ENCODE measurements at regions not wholly inside any gene's neighbourhood (a gene's known extent, or its start where the extent isn't known, plus 50 kb on each side); places are given as distances from the start of the nearest gene placed in this dataset.

- no peak for DNase-seq (ENCODE audit: low read depth)
Measured at GRCh38 chr3:40593351-40593750, 68.6 kb downstream of the ZNF621 start.

- DNase-seq (ENCODE audit: low read depth) = no peak
Measured at GRCh38 chr3:40597441-40597840, 72.7 kb downstream of the ZNF621 start.

GRCh38 chr3:40598338-40598737, 73.6 kb downstream of the ZNF621 start:
- no peak for DNase-seq (ENCODE audit: low read depth)

DNA sequence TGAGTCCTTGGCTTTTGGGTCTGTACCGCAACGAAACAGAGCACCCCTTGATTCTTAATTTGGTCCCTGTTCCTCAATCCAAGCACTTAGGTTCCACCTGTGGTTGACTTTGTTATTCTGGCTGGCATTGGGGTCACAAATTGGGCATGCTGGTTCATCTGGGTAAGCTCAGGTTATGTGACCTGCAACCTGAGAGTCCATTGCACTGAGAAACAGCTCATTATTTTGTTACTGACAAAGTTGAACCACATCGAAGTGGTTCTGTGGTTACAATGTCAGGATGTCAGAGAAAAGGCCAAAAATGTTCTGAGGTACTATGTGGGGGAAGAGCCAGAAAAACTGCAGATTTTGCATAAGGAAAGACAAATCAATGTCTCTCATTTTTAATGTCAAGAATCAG, 74.2 kb downstream of the ZNF621 start:
- no peak for DNase-seq (ENCODE audit: low read depth)

DNA sequence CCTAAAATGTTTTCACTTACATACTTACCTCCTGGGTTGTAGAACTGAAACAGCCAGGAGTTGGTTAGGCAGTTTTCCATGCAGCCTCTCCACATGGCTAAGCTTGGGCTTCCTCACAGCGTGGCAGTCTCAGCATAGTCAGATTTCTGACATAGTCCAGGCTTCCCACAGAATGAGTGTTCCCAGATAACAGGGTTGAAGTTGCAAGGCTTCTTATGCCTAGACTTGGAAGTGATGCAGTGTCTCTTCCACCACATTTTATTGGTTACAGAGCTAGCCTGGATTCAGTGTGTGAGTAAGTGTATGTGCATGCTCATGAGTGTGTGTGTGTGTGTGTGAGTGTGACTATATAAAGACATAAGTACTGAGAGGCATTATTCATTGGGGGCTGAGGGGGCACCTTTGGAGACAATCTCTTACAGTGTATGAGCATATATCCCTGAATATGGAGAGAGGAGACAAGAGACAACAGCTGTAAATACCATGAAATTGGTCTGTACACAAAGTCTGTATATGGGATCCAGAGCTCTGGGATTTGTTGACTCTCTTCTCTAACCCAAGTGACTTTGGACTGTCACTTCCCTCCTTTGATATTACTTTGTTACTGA, 78.1 kb downstream of the ZNF621 start:
- DNase-seq (ENCODE audit: low read depth) = no peak

DNA sequence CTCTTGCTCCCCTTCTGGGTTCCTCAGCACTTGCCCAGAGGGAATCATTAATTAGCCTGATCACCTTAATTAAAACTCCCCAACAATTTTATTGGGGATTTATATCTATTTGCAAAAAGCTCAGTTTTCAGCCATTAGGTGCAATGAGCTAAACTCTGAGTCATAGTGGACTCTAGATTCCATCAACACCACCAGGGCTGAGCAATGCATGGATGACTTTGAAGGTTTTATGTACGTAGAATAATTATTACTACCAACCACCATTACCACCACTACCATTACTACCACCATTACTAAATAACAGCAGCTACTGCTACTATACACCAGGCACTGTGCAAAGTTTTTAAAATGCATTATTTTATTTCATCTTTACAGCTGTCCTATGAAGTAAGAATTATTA, 81.2 kb downstream of the ZNF621 start:
- DNase-seq (ENCODE audit: low read depth) = no peak

DNA sequence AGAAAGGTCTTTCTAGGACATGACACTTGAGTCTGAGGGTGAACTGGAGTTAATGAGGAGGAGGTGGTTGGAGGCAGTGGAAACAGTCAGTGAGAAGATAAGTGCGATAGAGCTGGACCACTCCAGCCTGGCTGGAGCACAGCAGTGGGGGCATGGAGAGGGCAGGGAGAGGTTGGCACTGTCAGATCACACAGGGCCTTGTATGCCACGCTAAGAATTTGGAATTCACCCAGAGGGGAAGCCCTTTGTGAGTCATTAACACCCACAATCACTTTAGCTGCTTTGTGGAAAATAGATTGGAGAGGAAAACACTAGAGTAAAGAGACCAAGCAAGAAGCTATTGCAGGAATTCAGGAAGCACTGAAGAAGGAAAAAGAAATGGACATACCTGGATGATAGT, 83.3 kb downstream of the ZNF621 start:
- no peak for DNase-seq (ENCODE audit: low read depth)

DNA sequence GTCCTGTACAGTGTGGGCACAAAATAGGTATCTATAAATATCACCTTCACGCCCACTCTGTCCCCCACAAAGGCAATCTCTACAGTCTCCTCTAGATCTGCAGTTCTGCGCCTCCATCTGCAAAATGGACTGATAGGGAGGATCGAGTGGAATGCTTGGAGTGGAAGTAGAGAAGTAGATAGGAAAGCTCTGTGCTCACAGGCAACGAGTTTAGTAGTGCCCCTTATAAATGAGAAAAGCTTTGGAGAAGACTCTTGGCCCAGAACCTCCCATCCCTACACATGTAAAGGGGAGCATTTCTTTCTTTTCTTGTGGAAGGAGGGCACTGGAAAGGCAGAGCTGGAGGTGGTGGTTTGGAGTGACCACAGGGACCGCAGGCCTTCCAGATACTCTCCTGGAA, 88.5 kb downstream of the ZNF621 start:
- no peak for DNase-seq (ENCODE audit: low read depth)

- no peak for DNase-seq (ENCODE audit: low read depth)
Measured at GRCh38 chr3:40615110-40615915, 90.6 kb downstream of the ZNF621 start.

DNA sequence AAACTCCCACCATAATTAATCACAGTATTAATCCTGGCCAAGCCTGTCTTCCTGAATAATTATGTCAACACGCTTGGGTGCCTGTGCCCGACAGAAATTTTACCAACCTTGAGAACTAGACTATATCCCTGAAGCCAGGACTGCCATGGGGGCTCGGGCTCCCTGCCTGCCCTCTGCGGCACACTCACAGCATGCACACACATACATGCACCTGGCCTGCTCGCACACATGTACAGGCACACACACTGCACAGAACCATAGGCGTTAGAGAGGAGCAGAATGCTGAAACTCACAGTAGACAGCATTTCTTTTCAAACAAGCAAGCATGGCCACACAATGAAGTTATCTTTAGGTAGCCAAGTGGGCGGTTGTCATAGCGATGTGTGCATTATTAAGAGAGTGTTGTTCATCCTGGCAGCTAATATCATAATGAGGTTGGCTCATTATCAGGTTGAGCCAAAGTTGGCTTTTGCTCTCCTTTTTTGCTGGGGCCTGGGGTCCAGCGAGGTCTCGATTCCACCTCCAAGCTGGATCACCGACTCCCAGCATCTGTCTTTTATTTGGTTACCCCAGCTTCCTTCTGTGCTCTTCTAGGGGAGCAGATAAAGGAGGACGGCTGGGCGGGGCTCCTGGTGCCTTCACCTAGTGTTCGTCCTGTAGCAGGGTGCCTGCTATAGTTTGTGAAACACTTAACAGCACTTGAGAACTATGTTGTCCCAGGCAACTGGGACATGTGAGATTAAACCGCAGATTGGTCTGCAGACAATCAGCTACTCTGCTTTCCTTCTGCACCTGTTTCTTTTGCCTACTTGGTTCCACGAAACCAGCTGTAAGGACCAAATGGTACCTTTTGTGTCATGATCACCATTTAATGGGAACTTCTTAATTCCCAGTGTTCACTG, 91.4 kb downstream of the ZNF621 start:
- DNase-seq (ENCODE audit: low read depth) = no peak

- DNase-seq (ENCODE audit: low read depth) = no peak
Measured at GRCh38 chr3:40617084-40617483, 92.3 kb downstream of the ZNF621 start.

GRCh38 chr3:40618158-40618557, 93.4 kb downstream of the ZNF621 start:
- DNase-seq (ENCODE audit: low read depth) = no peak

GRCh38 chr3:40620151-40620550, 95.4 kb downstream of the ZNF621 start:
- DNase-seq (ENCODE audit: low read depth) = no peak

DNA sequence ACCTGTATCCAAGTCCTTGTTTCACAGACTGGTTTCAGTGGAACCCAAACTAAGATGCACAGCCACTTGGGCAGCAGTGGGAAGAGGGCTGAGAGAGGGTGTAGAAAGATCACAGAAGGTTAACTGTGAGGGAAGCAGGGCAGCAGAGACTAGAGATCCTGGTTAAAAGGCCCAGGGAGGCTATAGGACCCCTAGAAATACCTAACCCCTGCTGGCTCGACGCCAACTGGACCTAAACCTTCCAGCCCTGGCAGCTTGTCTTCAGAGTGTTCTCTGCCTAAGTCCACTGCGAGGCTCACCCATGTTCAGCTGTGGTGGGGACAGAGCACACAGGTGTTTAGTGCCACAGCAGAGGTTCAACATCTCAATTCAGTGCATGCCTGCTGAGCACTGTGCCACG, 96.5 kb downstream of the ZNF621 start:
- DNase-seq (ENCODE audit: low read depth) = no peak

DNA sequence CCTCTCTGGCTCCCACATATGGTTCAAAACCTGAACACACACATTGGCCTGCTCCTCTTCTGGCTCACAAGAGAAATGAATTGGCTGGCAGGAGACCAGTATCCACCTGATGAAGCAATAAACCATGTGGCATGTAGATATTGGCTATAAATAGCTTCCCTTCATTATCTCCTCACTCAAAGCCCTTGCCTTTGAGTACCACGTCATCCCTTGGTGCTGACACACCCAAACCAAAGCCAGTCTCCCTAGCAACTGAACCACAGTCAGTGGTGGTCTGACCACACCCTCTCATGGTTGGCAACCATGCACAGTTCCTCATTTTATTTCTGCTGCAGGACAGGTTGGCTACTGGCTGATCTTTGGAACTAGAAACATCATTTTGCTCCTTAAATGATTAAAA, 98.8 kb downstream of the ZNF621 start:
- no peak for DNase-seq (ENCODE audit: low read depth)

DNA sequence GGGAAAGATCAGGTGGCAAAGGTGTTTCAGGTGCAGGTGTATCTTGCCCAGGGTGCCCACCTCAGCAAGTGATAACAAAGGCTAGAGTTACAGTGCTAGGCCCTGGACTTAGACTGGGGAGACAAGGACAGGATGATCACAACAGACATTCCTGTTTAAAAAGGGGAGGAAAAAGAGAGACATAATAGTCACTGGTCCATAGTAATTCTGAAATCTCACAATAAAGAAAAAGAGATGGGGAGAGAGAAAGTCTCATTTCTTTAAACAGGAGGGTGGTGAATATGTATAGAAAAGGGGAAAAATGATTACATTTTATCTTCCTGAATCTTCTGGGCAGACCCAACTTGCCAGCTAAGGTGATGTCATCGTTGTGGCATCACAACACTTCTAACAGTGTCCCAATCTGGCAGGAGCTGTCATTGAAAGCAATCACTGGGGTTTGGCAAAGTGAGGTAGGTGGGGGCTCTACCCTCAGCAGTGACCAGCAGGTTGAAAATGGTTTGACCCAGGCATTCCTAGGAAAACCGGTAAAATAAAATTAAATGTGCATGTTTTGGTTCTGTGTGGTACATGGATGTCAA, 99.5 kb downstream of the ZNF621 start:
- DNase-seq (ENCODE audit: low read depth) = no peak

DNA sequence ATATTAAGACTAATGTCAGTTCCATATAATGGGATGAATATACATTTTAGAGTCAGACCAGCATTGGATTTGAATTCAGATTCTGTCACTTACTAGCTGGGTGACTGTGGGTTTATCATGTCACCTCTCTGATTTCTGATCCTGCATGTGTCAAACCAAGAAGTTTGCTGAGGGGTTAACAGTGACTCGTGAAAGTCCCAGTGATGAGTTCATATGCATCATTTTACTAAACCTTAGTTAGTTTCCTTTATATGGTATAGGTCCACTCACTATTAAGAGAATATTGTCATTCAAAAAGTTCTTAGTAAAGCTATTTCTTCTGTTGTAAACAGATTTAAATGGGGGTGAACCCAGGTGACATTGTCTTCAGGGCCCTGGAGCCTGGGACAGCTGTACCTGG, 102.3 kb downstream of the ZNF621 start:
- no peak for DNase-seq (ENCODE audit: low read depth)

GRCh38 chr3:40628984-40629383, 104.2 kb downstream of the ZNF621 start:
- DNase-seq (ENCODE audit: low read depth) = no peak

- DNase-seq (ENCODE audit: low read depth) = no peak
Measured at GRCh38 chr3:40631341-40631995, 106.7 kb downstream of the ZNF621 start.

DNA sequence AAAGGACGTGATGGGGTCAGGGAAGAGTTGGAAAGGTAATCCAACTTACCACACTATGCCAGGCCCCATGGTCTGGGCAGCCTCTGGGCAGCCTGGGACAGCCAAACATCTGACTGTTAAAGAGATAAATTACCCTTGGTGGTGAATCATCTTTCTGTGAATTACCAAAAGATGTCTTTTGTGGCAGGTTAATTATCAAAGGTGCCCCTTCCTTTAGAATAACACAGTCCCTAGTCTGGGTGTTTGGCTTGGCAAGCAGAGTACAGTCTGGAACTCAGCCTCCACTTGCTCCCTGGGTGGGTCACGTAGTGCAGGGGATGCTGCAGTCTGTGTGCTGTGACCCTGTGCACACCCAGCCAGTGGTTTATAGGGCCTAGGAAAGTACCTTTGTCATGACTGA, 113.1 kb downstream of the ZNF621 start:
- DNase-seq (ENCODE audit: low read depth) = no peak

DNA sequence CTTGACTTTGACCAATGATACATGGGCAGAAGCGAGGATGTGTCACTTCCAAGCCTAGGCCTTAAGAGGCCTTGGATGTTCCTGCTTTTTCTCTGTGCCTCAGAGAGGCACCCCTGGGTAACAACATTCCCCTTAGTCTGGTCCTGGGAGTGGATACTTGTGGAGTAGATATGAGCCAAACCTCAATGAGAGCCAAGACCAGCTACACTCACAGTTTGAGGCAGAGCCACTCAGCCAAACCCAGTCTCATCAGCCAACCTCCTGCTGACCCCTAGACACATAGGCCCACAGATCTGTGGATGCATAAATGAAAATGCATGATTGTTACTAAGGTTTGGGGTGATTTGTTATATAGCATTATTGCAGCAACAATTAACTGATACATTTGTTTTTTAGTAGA, 114.2 kb downstream of the ZNF621 start:
- DNase-seq (ENCODE audit: low read depth) = no peak

GRCh38 chr3:40642812-40643211, 118.1 kb downstream of the ZNF621 start:
- DNase-seq (ENCODE audit: low read depth) = no peak

All from activated T-helper 9 cell treated with anti-CD3 and anti-CD28 coated beads, Interleukin-2, amount 50 U/mL, for 16 hours (primary cell).